Urinary bladder (tissue), 3 donors: ENCODE measurements at regions not wholly inside any gene's neighbourhood (a gene's known extent, or its start where the extent isn't known, plus 50 kb on each side); places are given as distances from the start of the nearest gene placed in this dataset.

Experiments used
- DNase-seq: peaks from one replicate; pipeline ENCODE4 v3.0.0-alpha.2; 2015; ENCODE audit errors: extremely low spot score
- H3K27ac ChIP-seq: one replicate; pipeline ENCODE4 v1.5.1; 2013; ENCODE audit warnings: low read depth, mild to moderate bottlenecking, moderate library complexity
- H3K36me3 ChIP-seq: one replicate; pipeline ENCODE4 v1.6.1; 2013; ENCODE audit warnings: mild to moderate bottlenecking, moderate library complexity; ENCODE audit not compliant: insufficient read depth
- H3K4me1 ChIP-seq: one replicate; pipeline ENCODE4 v1.6.1; 2013; ENCODE audit warnings: mild to moderate bottlenecking, moderate library complexity; ENCODE audit not compliant: insufficient read depth
- H3K4me3 ChIP-seq: one replicate; pipeline ENCODE4 v1.5.1; 2013; ENCODE audit warnings: low read depth, low read length
- WGBS: extraction: QIAGEN DNeasy Blood & Tissue Kit; methylation state at CpG from one replicate; pipeline ENCODE4 v1.1.7; 2013; 5-methylcytosine and 5-hydroxymethylcytosine counted together
- donor health status: healthy with polysubstance abuse.
- donor health status: healthy.

DNA sequence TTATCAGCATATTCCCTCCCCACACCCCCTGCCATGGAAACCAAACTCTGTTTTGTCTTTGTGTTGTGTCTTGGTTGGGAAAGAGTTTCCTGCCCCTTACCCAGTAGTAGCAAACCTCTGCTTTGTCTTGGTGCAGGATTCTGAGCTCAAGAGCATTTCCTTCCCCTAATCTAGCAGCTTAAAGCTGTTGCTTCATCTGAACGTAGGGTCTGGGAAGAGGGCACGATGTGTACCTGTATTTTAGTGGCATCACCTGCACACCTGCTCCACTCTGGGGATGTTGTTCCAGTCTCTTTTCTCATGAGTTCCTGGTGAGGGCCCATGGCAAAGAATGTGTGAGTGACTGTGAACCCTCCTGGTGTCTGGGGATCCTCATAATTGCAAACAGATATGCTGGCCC is 164.7 kb downstream of the SCP2D1 start:
- no peak overlapping the region for H3K4me3 ChIP-seq
- H3K36me3 ChIP-seq, result no peaks in the 10 kb centered on the region
- no peak overlapping the region for H3K27ac ChIP-seq
- no peak for DNase-seq
- no peaks in the 10 kb centered on the region for H3K4me1 ChIP-seq
- 77% methylated on average over 2 of the region's 2 CpGs for WGBS

DNA sequence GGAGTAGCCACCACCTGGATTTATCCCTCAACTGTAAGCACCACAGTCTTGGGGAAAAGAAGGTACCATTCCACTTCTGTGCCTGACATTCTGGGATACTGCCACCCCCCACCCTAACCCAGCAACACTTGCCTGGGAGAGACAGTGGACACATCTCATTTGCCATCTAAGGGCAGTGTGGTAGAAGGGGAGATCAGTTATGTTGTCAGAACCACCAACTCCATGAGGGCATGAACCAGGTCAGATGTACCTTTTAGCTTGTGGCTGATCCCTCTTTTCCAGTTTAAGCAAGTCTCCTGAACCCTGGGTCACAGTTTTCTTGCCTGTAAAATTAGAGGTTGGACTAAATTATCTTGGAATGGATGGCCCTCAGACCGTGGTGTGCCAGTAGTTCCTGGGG is 165.5 kb downstream of the SCP2D1 start:
- WGBS, result 58% methylated on average over 1 of the region's 1 CpG
- H3K27ac ChIP-seq, result no peak overlapping the region
- no peak for DNase-seq
- H3K4me3 ChIP-seq, result no peak overlapping the region
- no peaks in the 10 kb centered on the region for H3K4me1 ChIP-seq
- H3K36me3 ChIP-seq, result no peaks in the 10 kb centered on the region

DNA sequence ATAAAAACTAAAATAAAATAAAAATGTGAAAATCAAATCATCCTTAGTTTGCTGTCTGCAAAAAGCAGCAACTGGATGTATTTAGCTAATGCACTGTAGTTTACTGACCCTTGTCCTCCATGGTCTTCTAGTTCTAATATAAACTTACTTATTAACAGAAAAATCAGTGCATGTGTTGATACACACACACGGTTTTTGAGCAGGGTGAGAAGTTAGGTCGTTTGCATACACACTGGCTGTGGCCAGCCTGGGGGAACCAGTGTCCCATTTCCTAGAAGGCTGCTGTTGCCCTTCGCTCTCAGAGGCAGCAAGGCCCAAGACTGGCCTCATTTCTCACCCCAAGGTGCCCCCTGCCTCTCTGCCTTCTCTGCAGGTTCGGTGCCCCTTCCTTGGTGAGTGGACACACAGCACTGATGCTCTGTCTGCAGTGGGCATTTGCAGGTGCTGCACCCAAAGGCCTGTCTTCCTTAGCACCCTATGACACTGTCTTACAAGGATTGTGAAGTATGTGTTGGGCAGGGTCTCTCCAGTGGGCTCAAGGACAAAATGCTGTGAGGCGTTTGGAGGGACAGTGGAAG is 168.5 kb downstream of the SCP2D1 start:
- 81% methylated on average over 5 of the region's 5 CpGs for WGBS
- Histone ChIP-seq H3K27ac (no peak overlapping the region), H3K4me3 (no peak overlapping the region), H3K36me3 (no peaks in the 10 kb centered on the region), H3K4me1 (no peaks in the 10 kb centered on the region)
- DNase-seq, result no peak

DNA sequence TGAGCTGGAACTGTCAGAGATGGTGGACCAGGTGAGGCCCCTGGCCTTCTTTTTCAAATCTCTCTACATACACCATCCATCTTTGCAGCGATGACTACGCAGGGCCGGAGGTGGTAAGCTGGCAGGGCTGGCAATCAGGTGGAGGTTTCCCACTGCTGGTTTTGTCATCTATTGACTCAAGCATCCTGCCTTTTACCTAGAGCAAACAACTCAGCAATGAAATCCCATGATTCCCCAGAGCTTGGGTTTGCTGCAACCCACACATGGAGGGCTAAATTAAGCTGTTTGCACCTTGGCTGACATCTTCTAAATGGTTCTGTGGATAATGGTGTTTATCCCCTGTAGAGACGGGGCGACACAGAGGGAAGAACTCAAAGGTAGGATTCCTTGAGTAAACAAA is 170.2 kb downstream of the SCP2D1 start:
- DNase-seq, result no peak
- WGBS, result 85% methylated on average over 5 of the region's 5 CpGs
- no peak overlapping the region for H3K27ac ChIP-seq

DNA sequence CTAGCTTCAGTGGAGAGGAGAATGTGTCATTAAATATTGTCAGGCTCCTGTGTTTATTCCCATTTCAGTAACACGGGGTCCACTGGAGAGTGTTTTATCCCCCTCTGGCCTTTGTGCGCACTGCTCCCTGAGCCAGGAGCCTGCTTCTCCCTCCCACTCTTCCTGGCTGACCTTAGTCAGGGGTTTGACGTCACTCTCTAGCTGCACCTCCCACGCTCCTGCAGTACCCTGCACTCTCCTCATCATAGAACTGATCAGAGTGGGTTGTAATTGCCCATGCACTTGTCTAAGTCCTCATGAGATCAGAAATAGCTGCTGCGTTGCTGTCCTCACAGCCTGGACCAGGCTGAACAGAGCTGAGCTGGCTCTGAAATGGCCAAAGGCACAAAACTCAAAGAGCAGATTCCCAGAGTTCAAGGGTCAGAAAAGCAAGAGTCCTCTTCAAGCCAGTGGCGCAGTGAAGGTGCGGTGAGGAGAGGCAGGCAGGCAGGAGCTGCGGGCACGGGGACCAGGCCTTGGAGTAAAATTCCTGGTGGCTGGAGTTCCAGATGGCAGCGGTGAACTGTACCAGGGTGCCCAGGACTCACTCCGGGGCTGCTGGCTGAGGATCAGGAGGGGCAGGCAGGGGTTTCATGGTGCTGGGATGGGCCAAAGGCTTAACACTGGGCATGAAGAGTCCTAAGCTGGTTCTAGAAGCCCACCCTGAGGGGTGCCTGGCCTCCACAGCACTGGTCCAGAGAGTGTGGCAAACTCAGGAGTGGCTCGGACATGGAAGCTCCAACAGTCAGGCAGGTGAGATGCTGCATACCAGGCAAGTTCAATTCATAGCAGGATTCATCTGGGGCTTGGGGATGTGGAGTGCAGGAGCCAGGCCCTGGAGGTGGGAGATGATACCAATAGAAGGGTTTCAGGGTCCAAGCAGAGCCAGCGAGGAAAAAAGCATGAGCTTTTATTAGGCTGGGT is 170.9 kb downstream of the SCP2D1 start:
- Histone ChIP-seq H3K27ac (no peak overlapping the region), H3K4me3 (no peak overlapping the region), H3K4me1 (no peaks in the 10 kb centered on the region), H3K36me3 (no peaks in the 10 kb centered on the region)
- no peak for DNase-seq
- 82% methylated on average over 13 of the region's 13 CpGs for WGBS

More for the DNA sequence above, 170.2 kb downstream of the SCP2D1 start:
- H3K36me3 ChIP-seq, result no peaks in the 10 kb centered on the region
- no peaks in the 10 kb centered on the region for H3K4me1 ChIP-seq
- no peak overlapping the region for H3K4me3 ChIP-seq

DNA sequence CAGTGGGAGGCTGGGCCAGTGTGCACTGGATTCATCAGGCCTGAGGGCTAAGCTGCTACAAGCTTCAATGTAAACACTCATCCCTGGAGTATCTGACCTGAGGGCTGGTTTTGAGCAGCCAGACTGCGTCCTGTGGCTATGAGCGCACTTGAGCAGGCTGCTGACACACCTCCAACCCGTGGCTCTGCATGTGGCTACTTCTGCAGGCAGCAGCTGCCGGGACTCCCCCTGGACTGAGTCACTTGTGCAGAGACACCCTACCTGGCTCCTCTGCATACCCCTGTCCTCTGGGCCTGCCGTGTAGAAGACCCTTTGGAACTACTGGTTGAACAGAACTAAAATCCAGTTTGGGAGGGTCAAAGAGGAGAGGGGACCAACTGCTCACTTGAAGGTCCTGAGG is 172.0 kb downstream of the SCP2D1 start:
- no peak overlapping the region for H3K4me3 ChIP-seq
- DNase-seq, result no peak
- WGBS, result 92% methylated on average over 5 of the region's 5 CpGs
- no peak overlapping the region for H3K27ac ChIP-seq
- no peaks in the 10 kb centered on the region for H3K36me3 ChIP-seq
- H3K4me1 ChIP-seq, result no peaks in the 10 kb centered on the region

DNA sequence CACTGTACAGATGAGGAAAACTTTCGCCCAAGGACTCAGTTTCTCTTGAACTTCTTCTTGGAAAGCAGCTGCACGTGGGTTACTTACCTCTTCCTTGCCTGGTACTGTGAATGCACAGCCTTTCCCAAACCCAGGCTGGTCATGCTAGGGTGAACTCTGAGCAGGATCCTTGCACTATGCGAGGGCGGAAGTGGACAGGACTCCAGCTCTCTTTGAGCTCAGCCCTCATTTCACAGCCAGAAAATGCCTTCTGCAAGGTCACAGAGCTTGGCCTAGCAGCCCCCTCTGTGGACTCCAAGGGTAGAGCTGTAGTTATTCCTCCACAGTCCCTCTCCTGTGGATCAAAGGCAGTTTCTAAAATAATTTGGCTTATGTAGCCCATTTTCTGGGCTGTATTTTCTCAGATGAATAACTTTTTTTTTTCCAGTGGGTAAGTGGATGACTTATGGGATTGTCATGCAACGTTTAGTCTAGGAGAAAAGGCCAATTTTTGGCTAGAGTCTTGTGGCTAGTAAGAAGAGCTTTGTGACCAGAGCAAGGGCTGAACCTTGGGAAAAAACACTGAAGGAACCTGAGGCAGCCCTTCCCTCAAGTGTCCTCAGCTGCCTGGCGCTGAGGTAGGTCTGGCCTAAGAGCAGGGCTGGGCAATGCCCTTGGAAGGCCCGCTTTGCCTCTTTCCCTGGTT is 172.7 kb downstream of the SCP2D1 start:
- no peak for DNase-seq
- H3K36me3 ChIP-seq, result no peaks in the 10 kb centered on the region
- WGBS, result 76% methylated on average over 7 of the region's 7 CpGs
- H3K4me1 ChIP-seq, result no peaks in the 10 kb centered on the region
- H3K4me3 ChIP-seq, result no peak overlapping the region
- no peak overlapping the region for H3K27ac ChIP-seq

DNA sequence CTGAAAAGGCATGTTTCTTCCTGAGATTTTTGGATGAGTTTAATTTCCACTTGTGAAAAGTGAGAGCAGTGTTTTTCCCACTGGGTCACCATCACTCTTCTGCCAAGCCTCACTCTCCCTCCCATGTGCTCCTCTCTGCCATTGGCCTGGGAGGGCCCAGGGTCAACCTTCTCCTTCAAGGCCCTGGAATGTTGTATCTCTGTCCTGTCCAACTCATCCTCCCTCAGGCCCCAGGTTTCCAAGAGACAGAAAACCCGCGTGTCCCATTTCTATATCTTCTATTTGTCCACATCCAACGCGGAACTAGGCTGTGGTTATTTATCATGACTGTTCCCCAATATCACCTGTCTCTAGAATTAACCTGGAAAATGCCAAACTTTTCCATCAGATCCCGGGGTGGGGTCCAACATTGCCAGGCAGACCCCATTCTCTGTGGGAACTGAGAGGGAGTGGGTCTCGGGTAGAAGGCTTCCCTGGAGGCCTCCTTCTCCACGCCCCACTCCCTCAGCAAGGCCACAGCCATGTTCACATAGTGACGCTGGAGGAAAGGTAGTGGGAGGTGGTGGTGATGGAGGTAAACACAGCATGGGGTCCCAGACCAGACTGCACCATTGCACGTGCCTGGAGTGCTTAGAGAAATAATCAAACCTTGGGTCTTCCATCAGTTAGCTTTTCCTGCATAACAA is 173.5 kb downstream of the SCP2D1 start:
- Histone ChIP-seq H3K27ac (no peak overlapping the region), H3K4me1 (no peaks in the 10 kb centered on the region), H3K36me3 (no peaks in the 10 kb centered on the region), H3K4me3 (no peak overlapping the region)
- DNase-seq, result no peak
- 92% methylated on average over 9 of the region's 9 CpGs for WGBS

DNA sequence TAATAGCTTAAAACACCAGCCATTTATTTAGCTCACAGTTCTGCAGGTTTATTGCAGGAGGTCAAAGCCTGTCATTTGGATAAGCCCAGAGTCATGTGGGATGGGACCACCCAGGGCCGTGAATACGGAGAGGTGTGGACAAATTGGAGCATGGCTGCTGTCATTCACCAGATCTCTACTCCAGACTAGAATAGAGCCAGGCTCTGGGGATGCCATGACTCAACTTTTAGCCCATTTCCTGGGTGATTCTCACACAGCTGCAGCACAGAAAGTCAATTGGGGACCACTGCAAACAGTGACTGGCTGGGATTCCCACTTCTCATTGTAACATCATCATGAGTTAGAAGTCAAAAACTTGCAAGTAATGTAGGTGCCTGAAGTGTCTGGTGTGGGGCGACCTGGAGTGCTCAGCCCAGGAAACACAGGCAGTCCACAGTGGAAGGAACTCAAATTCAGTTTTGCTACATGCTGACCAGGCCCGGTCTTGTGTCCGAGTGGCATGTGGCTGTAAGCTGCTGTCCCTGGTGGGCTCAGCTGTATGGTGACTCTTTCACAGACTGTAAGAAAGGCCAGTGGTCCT is 174.3 kb downstream of the SCP2D1 start:
- 96% methylated on average over 5 of the region's 5 CpGs for WGBS
- H3K36me3 ChIP-seq, result no peaks in the 10 kb centered on the region
- no peaks in the 10 kb centered on the region for H3K4me1 ChIP-seq
- no peak for DNase-seq
- H3K27ac ChIP-seq, result no peak overlapping the region
- H3K4me3 ChIP-seq, result no peak overlapping the region

DNA sequence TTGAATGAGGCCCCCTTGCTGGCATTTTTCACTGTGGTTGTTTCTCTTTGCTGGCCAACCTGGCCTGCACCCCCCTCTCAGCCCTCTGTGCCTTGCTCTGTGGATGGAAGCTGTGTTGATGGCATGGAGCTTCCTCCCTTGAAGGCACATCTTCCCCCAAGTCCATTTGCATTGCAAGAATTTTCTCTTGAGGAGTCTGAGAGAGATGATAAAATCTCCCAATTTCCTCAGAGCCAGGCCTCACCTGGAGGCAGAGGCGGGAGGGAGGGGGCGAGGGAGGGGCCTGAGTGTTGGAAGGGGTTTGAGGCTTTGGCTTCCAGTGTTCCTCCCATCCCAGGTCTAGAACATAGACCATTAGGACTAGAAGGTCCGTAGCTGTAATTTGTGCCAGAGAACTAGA is 175.1 kb downstream of the SCP2D1 start:
- no peaks in the 10 kb centered on the region for H3K4me1 ChIP-seq
- H3K4me3 ChIP-seq, result no peak overlapping the region
- 98% methylated on average over 3 of the region's 3 CpGs for WGBS
- no peak for DNase-seq
- H3K27ac ChIP-seq, result no peak overlapping the region
- no peaks in the 10 kb centered on the region for H3K36me3 ChIP-seq

DNA sequence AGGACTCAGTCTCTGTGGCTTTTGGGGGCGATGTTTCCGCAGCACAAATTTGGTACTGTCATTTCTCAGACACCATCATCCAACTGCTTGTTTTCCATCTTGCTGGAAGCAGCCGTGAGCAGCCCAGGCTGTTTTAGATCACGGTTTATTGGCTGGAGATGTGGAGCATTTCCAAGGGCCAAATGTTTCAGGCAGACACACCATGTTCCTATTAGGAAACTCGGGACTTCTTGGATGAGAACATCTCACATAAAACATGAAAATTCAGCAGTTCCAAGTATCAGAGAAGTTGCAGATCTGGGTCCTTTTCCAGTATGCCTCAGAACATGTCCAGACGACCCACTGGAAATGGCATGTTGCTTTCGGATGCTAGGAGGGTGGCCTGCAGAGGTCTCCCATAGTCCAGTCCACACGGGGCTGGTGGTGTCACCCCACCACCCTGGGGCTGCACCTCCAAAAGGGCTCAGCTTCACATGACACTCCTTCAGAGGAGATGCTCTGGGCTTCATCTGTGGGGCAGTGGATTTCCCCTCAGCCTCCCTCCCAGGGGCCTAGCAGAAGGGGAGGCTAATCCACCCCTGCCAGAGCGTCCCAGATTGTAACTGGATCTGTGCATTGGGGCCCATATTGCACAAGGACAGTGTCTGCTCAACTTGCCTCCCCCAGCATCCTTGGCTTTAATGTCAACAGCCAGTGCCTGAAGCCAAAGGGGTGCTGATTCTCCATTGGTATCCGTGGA is 176.3 kb downstream of the SCP2D1 start:
- peak; percentile 78 for DNase-seq
- H3K27ac ChIP-seq, result peak overlapping the region; percentile 19
- 40% methylated on average over 10 of the region's 10 CpGs for WGBS

DNA sequence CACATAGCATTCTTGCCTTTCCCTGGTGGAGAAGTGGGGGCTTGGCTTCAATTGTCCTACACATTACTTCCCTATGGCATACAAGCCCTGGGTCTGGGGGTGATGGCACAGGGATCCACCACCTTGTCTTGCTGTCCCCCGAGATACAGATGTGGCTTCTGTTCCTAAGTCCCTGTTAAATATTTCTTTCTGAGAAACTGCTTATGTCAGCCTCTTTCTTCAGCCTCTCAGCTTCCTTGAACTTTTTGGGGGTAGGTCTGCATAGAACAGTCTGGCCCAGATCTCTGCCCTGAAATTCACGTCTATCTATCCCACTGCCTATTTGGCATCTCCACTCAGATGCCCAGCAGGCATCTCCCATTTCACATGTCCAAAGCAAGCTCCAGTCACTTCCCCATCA is 177.4 kb downstream of the SCP2D1 start:
- Histone ChIP-seq H3K4me1 (no peaks in the 10 kb centered on the region), H3K4me3 (no peak overlapping the region), H3K36me3 (no peaks in the 10 kb centered on the region), H3K27ac (no peak overlapping the region)
- no peak for DNase-seq
- WGBS, result 94% methylated on average over 2 of the region's 2 CpGs

More for the DNA sequence above, 176.3 kb downstream of the SCP2D1 start:
- Histone ChIP-seq H3K4me3 (no peak overlapping the region), H3K4me1 (no peaks in the 10 kb centered on the region), H3K36me3 (no peaks in the 10 kb centered on the region)

DNA sequence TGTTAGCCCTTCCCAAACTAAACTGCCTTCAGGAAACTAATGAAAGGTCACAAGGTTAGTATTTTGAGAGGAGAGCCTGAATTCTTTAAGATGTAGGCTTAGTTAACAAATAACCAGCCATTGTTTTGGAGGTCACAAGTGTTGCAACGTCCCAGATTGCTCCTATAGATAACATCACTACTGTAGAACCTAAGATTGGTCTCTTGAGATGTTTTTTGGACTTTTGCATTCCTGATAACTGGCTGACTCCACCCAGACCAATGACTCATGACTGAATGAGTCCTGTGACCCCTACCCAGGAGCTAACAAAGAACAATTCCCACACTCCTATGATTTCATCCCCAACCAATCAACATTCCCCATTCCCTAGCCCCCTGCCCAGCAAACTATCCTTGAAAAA is 178.8 kb downstream of the SCP2D1 start:
- Histone ChIP-seq H3K36me3 (no peaks in the 10 kb centered on the region), H3K27ac (no peak overlapping the region), H3K4me1 (no peaks in the 10 kb centered on the region), H3K4me3 (no peak overlapping the region)
- 61% methylated on average over 1 of the region's 1 CpG for WGBS
- DNase-seq, result no peak
